HCT116 (cell line): ENCODE measurements at regions not wholly inside any gene's neighbourhood (a gene's known extent, or its start where the extent isn't known, plus 50 kb on each side); places are given as distances from the start of the nearest gene placed in this dataset.

Source experiments
- CBX3 ChIP-seq: IDR thresholded peaks from 2 replicates; pipeline ENCODE4 v1.6.1; 2012; ENCODE audit warnings: low read depth
- EZH2 ChIP-seq: fragments of 200-600 bp; sonication (generic); IDR thresholded peaks from 2 replicates; pipeline ENCODE4 v1.6.1; 2017; ENCODE audit warnings: antibody characterized with exemption, mixed run types
- POLR2A ChIP-seq: IDR thresholded peaks from 2 replicates; pipeline ENCODE4 v1.7.0; 2011; ENCODE audit warnings: borderline replicate concordance; ENCODE audit not compliant: insufficient read depth, insufficient read length; ENCODE audit errors: extremely low read depth
- RAD21 ChIP-seq: IDR thresholded peaks from 2 replicates; pipeline ENCODE4 v1.6.1; 2012; ENCODE audit warnings: low read depth, mild to moderate bottlenecking
- REST ChIP-seq: IDR thresholded peaks from 2 replicates; pipeline ENCODE4 v1.6.1; 2012; ENCODE audit warnings: low read depth
- SRF ChIP-seq: IDR thresholded peaks from 2 replicates; pipeline ENCODE4 v1.6.1; 2012; ENCODE audit warnings: low read depth
- TF ChIP-seq, protein P1 (sequence below), 3 experiments: fragments of 200-600 bp in 1 of 3; sonication (generic) in 1 of 3; IDR thresholded peaks in 2 of 3; conservative IDR thresholded peaks in 1 of 3; 2 replicates each; pipeline ENCODE4 v1.5.1; 2012 to 2017; ENCODE audit warnings: low read depth in 2 of 3, low read length in 2 of 3, antibody characterized with exemption in 1 of 3, borderline replicate concordance in 1 of 3, control low read depth in 1 of 3, mild to moderate bottlenecking in 1 of 3, mixed read lengths in 1 of 3, mixed run types in 1 of 3, moderate library complexity in 1 of 3; ENCODE audit not compliant: insufficient read depth in 1 of 3
- TF ChIP-seq, protein P2 (sequence below): IDR thresholded peaks from 2 replicates; pipeline ENCODE4 v1.6.1; 2012

DNA sequence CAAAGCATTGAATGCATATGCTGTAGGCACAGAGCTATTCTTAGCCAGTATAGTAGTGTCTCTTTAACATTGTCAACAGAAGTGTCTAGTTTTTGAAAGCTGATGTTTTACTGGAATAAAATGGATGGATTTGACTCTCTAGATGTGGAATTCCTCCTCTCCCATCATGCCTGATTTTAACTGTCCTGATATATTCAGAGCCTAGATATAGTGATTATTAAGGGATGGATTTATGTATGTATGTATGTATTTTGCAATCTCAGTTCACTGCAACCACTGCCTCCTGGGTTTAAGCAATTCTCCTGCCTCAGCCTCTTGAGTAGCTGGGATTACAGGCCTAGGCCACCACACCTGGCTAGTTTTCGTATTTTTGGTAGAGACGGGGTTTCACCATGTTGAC, 144.8 kb upstream of the NAV3 start:
- TF ChIP-seq, protein P1, sequence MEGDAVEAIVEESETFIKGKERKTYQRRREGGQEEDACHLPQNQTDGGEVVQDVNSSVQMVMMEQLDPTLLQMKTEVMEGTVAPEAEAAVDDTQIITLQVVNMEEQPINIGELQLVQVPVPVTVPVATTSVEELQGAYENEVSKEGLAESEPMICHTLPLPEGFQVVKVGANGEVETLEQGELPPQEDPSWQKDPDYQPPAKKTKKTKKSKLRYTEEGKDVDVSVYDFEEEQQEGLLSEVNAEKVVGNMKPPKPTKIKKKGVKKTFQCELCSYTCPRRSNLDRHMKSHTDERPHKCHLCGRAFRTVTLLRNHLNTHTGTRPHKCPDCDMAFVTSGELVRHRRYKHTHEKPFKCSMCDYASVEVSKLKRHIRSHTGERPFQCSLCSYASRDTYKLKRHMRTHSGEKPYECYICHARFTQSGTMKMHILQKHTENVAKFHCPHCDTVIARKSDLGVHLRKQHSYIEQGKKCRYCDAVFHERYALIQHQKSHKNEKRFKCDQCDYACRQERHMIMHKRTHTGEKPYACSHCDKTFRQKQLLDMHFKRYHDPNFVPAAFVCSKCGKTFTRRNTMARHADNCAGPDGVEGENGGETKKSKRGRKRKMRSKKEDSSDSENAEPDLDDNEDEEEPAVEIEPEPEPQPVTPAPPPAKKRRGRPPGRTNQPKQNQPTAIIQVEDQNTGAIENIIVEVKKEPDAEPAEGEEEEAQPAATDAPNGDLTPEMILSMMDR (IDR thresholded peaks at IDR 0.05 in 2 of 3, conservative IDR thresholded peaks at IDR 0.05 in 1 of 3; ENCODE audit: borderline replicate concordance in 1 of 3, insufficient read depth in 1 of 3, low read depth in 2 of 3, low read length in 2 of 3), result no peak
- TF ChIP-seq, protein P2, sequence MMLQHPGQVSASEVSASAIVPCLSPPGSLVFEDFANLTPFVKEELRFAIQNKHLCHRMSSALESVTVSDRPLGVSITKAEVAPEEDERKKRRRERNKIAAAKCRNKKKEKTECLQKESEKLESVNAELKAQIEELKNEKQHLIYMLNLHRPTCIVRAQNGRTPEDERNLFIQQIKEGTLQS, result no peak
- TF ChIP-seq EZH2 (no peak), CBX3 (no peak), REST (no peak), POLR2A (no peak), SRF (no peak), RAD21 (no peak)
